ENCODE measurements at regions not wholly inside any gene's neighbourhood (a gene's known extent, or its start where the extent isn't known, plus 50 kb on each side); places are given as distances from the start of the nearest gene placed in this dataset.
"Not testable (repeated sequence)": the region's sequence is repeated elsewhere in the genome, so short reads cannot be mapped to it uniquely, and the experiment has no call there.

- Histone ChIP-seq H3K4me1 (ENCODE audit: insufficient read depth, low read length, poor library complexity, severe bottlenecking) (no peaks in the 10 kb centered on the region), H2AFZ (ENCODE audit: low read length) (no peak overlapping the region), H3K9ac (ENCODE audit: low read depth, low read length, poor library complexity, severe bottlenecking) (no peak overlapping the region), H3K9me2 (replicated peaks; ENCODE audit: low read depth, low read length) (no peaks in the 10 kb centered on the region), H3F3A (ENCODE audit: low read depth) (no peaks in the 10 kb centered on the region), H3K9me3 (ENCODE audit: insufficient read depth, low read depth, low read length) (no peaks in the 10 kb centered on the region; the same call in 1 of the 2 replicates), H3K27me3 (ENCODE audit: insufficient read depth, low read length, poor library complexity, severe bottlenecking) (no peaks in the 10 kb centered on the region), H4K20me1 (ENCODE audit: insufficient read depth, low read length, poor library complexity, severe bottlenecking) (no peaks in the 10 kb centered on the region), H3K4me2 (ENCODE audit: low read depth, low read length, poor library complexity, severe bottlenecking) (peak overlapping the region; percentile 22), H3K79me2 (ENCODE audit: insufficient read depth, low read length) (no peaks in the 10 kb centered on the region), H3K36me3 (ENCODE audit: insufficient read depth, low read length) (no peaks in the 10 kb centered on the region), H3K4me3 (ENCODE audit: low read length, poor library complexity, severe bottlenecking) (no peak overlapping the region)
- TF ChIP-seq EZH2phosphoT487 (IDR thresholded peaks at IDR 0.05; ENCODE audit: borderline replicate concordance), result no peak
- no peak for TF ChIP-seq CTCF (conservative IDR thresholded peaks at IDR 0.05; ENCODE audit: low read length)
These were observed 312.2 kb upstream of the B3GAT1 start for GRCh38 chr11:134724106-134724778.

- not testable (repeated sequence) for H3K4me1 ChIP-seq (ENCODE audit: insufficient read depth, low read length, poor library complexity, severe bottlenecking); H2AFZ ChIP-seq (ENCODE audit: low read length); H3K79me2 ChIP-seq (ENCODE audit: insufficient read depth, low read length)
These were observed 308.6 kb upstream of the B3GAT1 start for GRCh38 chr11:134720691-134721070.

GRCh38 chr11:134719940-134720690 lies 308.1 kb upstream of the B3GAT1 start:
- H3K4me3 ChIP-seq (ENCODE audit: low read length, poor library complexity, severe bottlenecking); H3F3A ChIP-seq (ENCODE audit: low read depth); H3K9ac ChIP-seq (ENCODE audit: low read depth, low read length, poor library complexity, severe bottlenecking); H3K4me1 ChIP-seq (ENCODE audit: insufficient read depth, low read length, poor library complexity, severe bottlenecking); H3K27me3 ChIP-seq (ENCODE audit: insufficient read depth, low read length, poor library complexity, severe bottlenecking); H3K9me3 ChIP-seq (ENCODE audit: insufficient read depth, low read depth, low read length); H3K9me2 ChIP-seq (replicated peaks; ENCODE audit: low read depth, low read length); H2AFZ ChIP-seq (ENCODE audit: low read length); H3K36me3 ChIP-seq (ENCODE audit: insufficient read depth, low read length); H3K79me2 ChIP-seq (ENCODE audit: insufficient read depth, low read length); H3K4me2 ChIP-seq (ENCODE audit: low read depth, low read length, poor library complexity, severe bottlenecking); H4K20me1 ChIP-seq (ENCODE audit: insufficient read depth, low read length, poor library complexity, severe bottlenecking): not testable (repeated sequence)

More at GRCh38 chr11:134720691-134721070, 308.6 kb upstream of the B3GAT1 start:
- not testable (repeated sequence) for H4K20me1 ChIP-seq (ENCODE audit: insufficient read depth, low read length, poor library complexity, severe bottlenecking); H3K4me2 ChIP-seq (ENCODE audit: low read depth, low read length, poor library complexity, severe bottlenecking); H3K27me3 ChIP-seq (ENCODE audit: insufficient read depth, low read length, poor library complexity, severe bottlenecking); H3K4me3 ChIP-seq (ENCODE audit: low read length, poor library complexity, severe bottlenecking); H3K9ac ChIP-seq (ENCODE audit: low read depth, low read length, poor library complexity, severe bottlenecking); H3K9me2 ChIP-seq (replicated peaks; ENCODE audit: low read depth, low read length); H3K9me3 ChIP-seq (ENCODE audit: insufficient read depth, low read depth, low read length); H3F3A ChIP-seq (ENCODE audit: low read depth); H3K36me3 ChIP-seq (ENCODE audit: insufficient read depth, low read length)

- no peaks in the 10 kb centered on the region for H4K20me1 ChIP-seq (ENCODE audit: insufficient read depth, low read length, poor library complexity, severe bottlenecking)
- no peak for TF ChIP-seq EZH2phosphoT487 (IDR thresholded peaks at IDR 0.05; ENCODE audit: borderline replicate concordance)
- no peak for TF ChIP-seq CTCF (conservative IDR thresholded peaks at IDR 0.05; ENCODE audit: low read length)
These were observed 307.4 kb upstream of the B3GAT1 start for GRCh38 chr11:134719397-134719796.

More at GRCh38 chr11:134719397-134719796, 307.4 kb upstream of the B3GAT1 start:
- H3K4me1 ChIP-seq (ENCODE audit: insufficient read depth, low read length, poor library complexity, severe bottlenecking), result no peaks in the 10 kb centered on the region
- H3K4me2 ChIP-seq (ENCODE audit: low read depth, low read length, poor library complexity, severe bottlenecking), result no peak overlapping the region
- H3K9me2 ChIP-seq (replicated peaks; ENCODE audit: low read depth, low read length), result no peaks in the 10 kb centered on the region
- H2AFZ ChIP-seq (ENCODE audit: low read length), result no peak overlapping the region
- no peaks in the 10 kb centered on the region for H3K27me3 ChIP-seq (ENCODE audit: insufficient read depth, low read length, poor library complexity, severe bottlenecking)
- peaks cover under 1% of the 10 kb centered on the region; the same call in 1 of the 2 replicates for H3K9me3 ChIP-seq (ENCODE audit: insufficient read depth, low read depth, low read length)
- no peaks in the 10 kb centered on the region for H3K36me3 ChIP-seq (ENCODE audit: insufficient read depth, low read length)
- H3K79me2 ChIP-seq (ENCODE audit: insufficient read depth, low read length), result no peaks in the 10 kb centered on the region
- no peaks in the 10 kb centered on the region for H3F3A ChIP-seq (ENCODE audit: low read depth)
- no peak overlapping the region for H3K4me3 ChIP-seq (ENCODE audit: low read length, poor library complexity, severe bottlenecking)
- no peak overlapping the region for H3K9ac ChIP-seq (ENCODE audit: low read depth, low read length, poor library complexity, severe bottlenecking)

Measured in Loucy (cell line).